WTC11 (cell line): ENCODE measurements at regions not wholly inside any gene's neighbourhood (a gene's known extent, or its start where the extent isn't known, plus 50 kb on each side); places are given as distances from the start of the nearest gene placed in this dataset.

Experiments
- ATAC-seq: fragments of 200-7000 bp; cut with Tn5 transposase; 2 replicates; pipeline ENCODE4 v1.10.0; 2021; ENCODE audit warnings: mild to moderate bottlenecking, moderate library complexity
- CTCF ChIA-PET: fragments of 300-600 bp; sonication (Branson Sonifier 250); formaldehyde crosslinking; loops from one replicate; lab custom pipeline; 2021; ENCODE audit warnings: antibody characterized with exemption; lab: Charles Lee
- POLR2A ChIA-PET: fragments of 350-600 bp; sonication (Branson Sonifier 250); formaldehyde crosslinking; loops from one replicate; lab custom pipeline; 2021; ENCODE audit warnings: antibody characterized with exemption; lab: Charles Lee
- DNase-seq: peaks from one replicate; pipeline ENCODE4 v3.0.0; 2021; ENCODE audit warnings: low spot score
- H3K27ac Mint-ChIP-seq: 2 replicates; pipeline ENCODE4 v1.8.0; 2021; ENCODE audit warnings: mixed read lengths
- H3K27me3 Mint-ChIP-seq: 2 replicates; pipeline ENCODE4 v1.8.0; 2021; ENCODE audit warnings: low read depth, mild to moderate bottlenecking, moderate library complexity, mixed read lengths
- H3K36me3 Mint-ChIP-seq: 2 replicates; pipeline ENCODE4 v1.8.0; 2021; ENCODE audit warnings: mixed read lengths
- H3K4me1 Mint-ChIP-seq: 2 replicates; pipeline ENCODE4 v1.8.0; 2022; ENCODE audit warnings: mixed read lengths
- H3K4me3 Mint-ChIP-seq: 2 replicates; pipeline ENCODE4 v1.8.0; 2021; ENCODE audit warnings: mild to moderate bottlenecking, moderate library complexity, mixed read lengths
- H3K9me3 Mint-ChIP-seq: 2 replicates; pipeline ENCODE4 v1.8.0; 2021; ENCODE audit warnings: mixed read lengths
- AFF4 ChIP-seq: sonication (generic); formaldehyde crosslinking; IDR thresholded peaks from 2 replicates; pipeline ENCODE4 v1.8.1; 2023; ENCODE audit warnings: mild to moderate bottlenecking, missing genetic modification reagents, borderline replicate concordance
- E2F5 ChIP-seq: sonication (generic); formaldehyde crosslinking; IDR thresholded peaks from 2 replicates; pipeline ENCODE4 v1.8.1; 2022; ENCODE audit warnings: mild to moderate bottlenecking, moderate library complexity, missing genetic modification reagents
- EMX1 ChIP-seq: fragments of 250-450 bp; sonication (Bioruptor Pico); IDR thresholded peaks from 2 replicates; pipeline ENCODE4 v1.8.0; 2021; ENCODE audit warnings: mild to moderate bottlenecking
- FOXP4 ChIP-seq: sonication (generic); formaldehyde crosslinking; IDR thresholded peaks from 2 replicates; pipeline ENCODE4 v1.8.0; 2022; ENCODE audit warnings: mild to moderate bottlenecking, missing genetic modification reagents
- GABPB1 ChIP-seq: sonication (generic); formaldehyde crosslinking; IDR thresholded peaks from 2 replicates; pipeline ENCODE4 v1.8.1; 2023; ENCODE audit warnings: mild to moderate bottlenecking, missing genetic modification reagents
- GTF2I ChIP-seq: fragments of 250-450 bp; sonication (Bioruptor Pico); conservative IDR thresholded peaks from 2 replicates; pipeline ENCODE4 v1.4.0; 2021; ENCODE audit warnings: mild to moderate bottlenecking
- JUN ChIP-seq: sonication (generic); formaldehyde crosslinking; IDR thresholded peaks from 2 replicates; pipeline ENCODE4 v1.8.0; 2023; ENCODE audit warnings: mild to moderate bottlenecking, missing genetic modification reagents
- MLX ChIP-seq: sonication (generic); formaldehyde crosslinking; IDR thresholded peaks from 2 replicates; pipeline ENCODE4 v1.8.1; 2023; ENCODE audit warnings: mild to moderate bottlenecking, missing genetic modification reagents, moderate library complexity
- MYBL2 ChIP-seq: sonication (generic); formaldehyde crosslinking; IDR thresholded peaks from 2 replicates; pipeline ENCODE4 v1.8.1; 2023; ENCODE audit warnings: mild to moderate bottlenecking, moderate library complexity, missing genetic modification reagents
- NR3C1 ChIP-seq: sonication (generic); formaldehyde crosslinking; conservative IDR thresholded peaks from 2 replicates; pipeline ENCODE4 v1.8.1; 2023; ENCODE audit warnings: low read depth, mild to moderate bottlenecking, missing genetic modification reagents
- RELA ChIP-seq: sonication (generic); formaldehyde crosslinking; IDR thresholded peaks from 2 replicates; pipeline ENCODE4 v1.8.1; 2022; ENCODE audit warnings: missing genetic modification reagents, mild to moderate bottlenecking, borderline replicate concordance
- RORB ChIP-seq: fragments of 250-450 bp; sonication (Bioruptor Pico); IDR thresholded peaks from 2 replicates; pipeline ENCODE4 v1.9.0; 2021; ENCODE audit warnings: mild to moderate bottlenecking
- SP1 ChIP-seq: sonication (generic); formaldehyde crosslinking; conservative IDR thresholded peaks from 2 replicates; pipeline ENCODE4 v1.8.1; 2022; ENCODE audit warnings: missing genetic modification reagents
- TCF7 ChIP-seq: sonication (generic); formaldehyde crosslinking; IDR thresholded peaks from 2 replicates; pipeline ENCODE4 v1.8.0; 2022; ENCODE audit warnings: mild to moderate bottlenecking, low read depth, missing genetic modification reagents, moderate library complexity
- USF2 ChIP-seq: sonication (generic); formaldehyde crosslinking; IDR thresholded peaks from 2 replicates; pipeline ENCODE4 v1.8.1; 2023; ENCODE audit warnings: mild to moderate bottlenecking, missing genetic modification reagents, moderate library complexity
- ZNF219 ChIP-seq: sonication (generic); formaldehyde crosslinking; IDR thresholded peaks from 2 replicates; pipeline ENCODE4 v1.8.0; 2023; ENCODE audit warnings: missing genetic modification reagents, mild to moderate bottlenecking, borderline replicate concordance
- ZNF425 ChIP-seq: fragments of 250-450 bp; sonication (Bioruptor Pico); conservative IDR thresholded peaks from 2 replicates; pipeline ENCODE4 v1.9.0; 2021; ENCODE audit warnings: mild to moderate bottlenecking

GRCh38 chr12:67430708-67431335 is 161.7 kb downstream of the CAND1 start (continued):
- no peak for TF ChIP-seq AFF4 (CRISPR knock-in tag)

- no peaks in the 10 kb centered on the region for H3K27me3 Mint-ChIP-seq
- H3K4me3 Mint-ChIP-seq = no peak overlapping the region
- ATAC-seq (no peak), DNase-seq (no peak)
- CTCF ChIA-PET = interaction anchor here (1.1 to 1.6 kb wide), 6 partner anchors 8 to 511 kb away, joined by 3 to 24 read pairs (median 6); no protein-coding TSS in a partner anchor
- no peaks in the 10 kb centered on the region for H3K36me3 Mint-ChIP-seq
- POLR2A ChIA-PET = no interaction called here
- H3K27ac Mint-ChIP-seq = no peak overlapping the region
- no peak for TF ChIP-seq RORB
- no peak for TF ChIP-seq MYBL2
- no peak for TF ChIP-seq USF2 (CRISPR knock-in tag)
- no peak for TF ChIP-seq NR3C1
- TF ChIP-seq FOXP4 (CRISPR knock-in tag) = no peak
- no peak for TF ChIP-seq SP1 (CRISPR knock-in tag)
- TF ChIP-seq MLX (CRISPR knock-in tag) = no peak
- no peak for TF ChIP-seq RELA (CRISPR knock-in tag)
- TF ChIP-seq EMX1 (CRISPR knock-in tag) = no peak
- no peak for TF ChIP-seq GABPB1
- no peak for TF ChIP-seq ZNF219 (CRISPR knock-in tag)
- TF ChIP-seq JUN (CRISPR knock-in tag) = no peak
- TF ChIP-seq GTF2I (CRISPR knock-in tag) = no peak
- no peak for TF ChIP-seq ZNF425 (CRISPR knock-in tag)
- TF ChIP-seq TCF7 = no peak
- TF ChIP-seq E2F5 (CRISPR knock-in tag) = no peak
- peaks cover 12% of the 10 kb centered on the region for H3K4me1 Mint-ChIP-seq
- peaks cover 3% of the 10 kb centered on the region; the same call in 1 of the 2 replicates for H3K9me3 Mint-ChIP-seq
Measured at GRCh38 chr12:67431411-67432020, 162.4 kb downstream of the CAND1 start.
